ENCODE measurements at regions not wholly inside any gene's neighbourhood (a gene's known extent, or its start where the extent isn't known, plus 50 kb on each side); places are given as distances from the start of the nearest gene placed in this dataset.

GRCh38 chr4:137997496-137997895, 244.7 kb downstream of the SLC7A11 start (continued):
- TF ChIP-seq, protein P1, sequence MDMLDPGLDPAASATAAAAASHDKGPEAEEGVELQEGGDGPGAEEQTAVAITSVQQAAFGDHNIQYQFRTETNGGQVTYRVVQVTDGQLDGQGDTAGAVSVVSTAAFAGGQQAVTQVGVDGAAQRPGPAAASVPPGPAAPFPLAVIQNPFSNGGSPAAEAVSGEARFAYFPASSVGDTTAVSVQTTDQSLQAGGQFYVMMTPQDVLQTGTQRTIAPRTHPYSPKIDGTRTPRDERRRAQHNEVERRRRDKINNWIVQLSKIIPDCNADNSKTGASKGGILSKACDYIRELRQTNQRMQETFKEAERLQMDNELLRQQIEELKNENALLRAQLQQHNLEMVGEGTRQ (IDR thresholded peaks at IDR 0.05; ENCODE audit: low read depth, low read length): no peak
- no peak for TF ChIP-seq SMC3 (IDR thresholded peaks at IDR 0.05; ENCODE audit: low read depth, low read length)
- no peak for TF ChIP-seq FOS (IDR thresholded peaks at IDR 0.05; ENCODE audit: low read depth, low read length)

GRCh38 chr4:137994853-137995252, 247.3 kb downstream of the SLC7A11 start:
- in situ Hi-C loops (cut with MboI; ENCODE audit: low sequenced_read_pairs) (no loop called here), intact Hi-C loops (cut with micrococcal nuclease) (no loop called here), dilution Hi-C loops (cut with HindIII; ENCODE audit: low sequenced_read_pairs, unreplicated experiment) (no loop called here)
- CTCF ChIA-PET: no interaction called here
- H3K79me1 ChIP-seq (ENCODE audit: low read depth in 1 of 2, low read length in 2 of 2): no peaks in the 10 kb centered on the region
- H3K9me1 ChIP-seq (ENCODE audit: insufficient read depth, low read length): no peaks in the 10 kb centered on the region
- H4K5ac ChIP-seq (ENCODE audit: low read depth, low read length): peak overlapping the region; percentile 82; the same call in 1 of the 2 replicates
- no peak overlapping the region for H2AK9ac ChIP-seq (replicated peaks; ENCODE audit: low read depth, low read length, poor library complexity)
- no peak overlapping the region for H3K23ac ChIP-seq (ENCODE audit: low read depth, low read length)
- H3K27me3 ChIP-seq (ENCODE audit: control insufficient read depth, insufficient read depth, low read length): no peaks in the 10 kb centered on the region
- peak overlapping the region in 1 of 2 experiments; percentile 71; a peak in 2 of 4 replicates for H4K8ac ChIP-seq (ENCODE audit: low read depth in 2 of 2, low read length in 2 of 2)
- no peak overlapping the region for H2AFZ ChIP-seq (replicated peaks; ENCODE audit: low read length, poor library complexity)
- no peak overlapping the region for H3K9ac ChIP-seq (ENCODE audit: low read depth, low read length)
- no peak overlapping the region for H3K27ac ChIP-seq (ENCODE audit: insufficient read depth, low read length)
- H2BK120ac ChIP-seq (ENCODE audit: low read depth, low read length): peak overlapping the region; percentile 65
- no TSS peak for BruUV-seq (replicated peaks)
- peak overlapping the region; percentile 67; the same call in 1 of the 2 replicates for H3K4ac ChIP-seq (ENCODE audit: low read depth, low read length)
- peak overlapping the region; percentile 64; the same call in 1 of the 2 replicates for H2BK20ac ChIP-seq (ENCODE audit: low read depth, low read length)
- POLR2A ChIA-PET (ENCODE audit: unreplicated experiment): no interaction called here
- H3K36me3 ChIP-seq (ENCODE audit: control insufficient read depth, insufficient read depth, low read length): no peaks in the 10 kb centered on the region
- H4K91ac ChIP-seq (ENCODE audit: insufficient read depth, low read depth, low read length): peak overlapping the region; percentile 28; the same call in 1 of the 2 replicates
- no peak overlapping the region for H3K56ac ChIP-seq (ENCODE audit: extremely low read depth, insufficient read depth, low read length)
- H2BK5ac ChIP-seq (ENCODE audit: low read depth, low read length, poor library complexity, severe bottlenecking): peak overlapping the region; percentile 82
- peak overlapping the region; percentile 73; the same call in 1 of the 2 replicates for H3K14ac ChIP-seq (replicated peaks; ENCODE audit: low read depth, low read length)
- DNase-seq: peak; percentile 55
- H3K18ac ChIP-seq (ENCODE audit: low read depth, low read length): peak overlapping the region; percentile 73; the same call in 1 of the 2 replicates
- peak overlapping the region; percentile 37; the same call in 1 of the 3 replicates for H2BK15ac ChIP-seq (ENCODE audit: low read depth, low read length)
- no peaks in the 10 kb centered on the region for H4K20me1 ChIP-seq (ENCODE audit: insufficient read depth, low read length)
- H3K9me3 ChIP-seq (ENCODE audit: control insufficient read depth, insufficient read depth, low read length): no peaks in the 10 kb centered on the region
- H2AK5ac ChIP-seq (ENCODE audit: low read depth, low read length): no peak overlapping the region
- peak; percentile 88 for ATAC-seq (ENCODE audit: low read depth)
- H3K4me1 ChIP-seq (ENCODE audit: control insufficient read depth, insufficient read depth, low read length): peaks cover 8% of the 10 kb centered on the region; the same call in 1 of the 2 replicates
- no peak for TF ChIP-seq RAD21 (IDR thresholded peaks at IDR 0.05; ENCODE audit: low read length)
- H3K4me2 ChIP-seq (ENCODE audit: low read depth, low read length): no peak overlapping the region
- H3K4me3 ChIP-seq (ENCODE audit: insufficient read depth, low read depth, low read length): no peak overlapping the region

Measured in IMR-90 (cell line).